SK-N-SH treated with all-trans-retinoic acid at 6 μM for 48 hours (cell line): ENCODE measurements at regions not wholly inside any gene's neighbourhood (a gene's known extent, or its start where the extent isn't known, plus 50 kb on each side); places are given as distances from the start of the nearest gene placed in this dataset.
A peak's percentile ranks its signal among the peaks of the same experiment; 100 is the strongest.

Experiments
- ATAC-seq: fragments of 200-7000 bp; cut with Tn5 transposase; 3 replicates; pipeline ENCODE4 v1.9.1; 2020; ENCODE audit warnings: mild to moderate bottlenecking, moderate library complexity
- ARNTL ChIP-seq: fragments of 450-650 bp; formaldehyde crosslinking; IDR thresholded peaks from 2 replicates; pipeline ENCODE4 v1.5.0; 2020; ENCODE audit warnings: low read depth, mild to moderate bottlenecking, moderate library complexity, borderline replicate concordance
- BACH2 ChIP-seq: fragments of 250-450 bp; sonication (Bioruptor Pico); IDR thresholded peaks from 2 replicates; pipeline ENCODE4 v1.9.0; 2021; ENCODE audit warnings: mild to moderate bottlenecking, borderline replicate concordance
- CSDC2 ChIP-seq: fragments of 250-450 bp; sonication (Bioruptor Pico); IDR thresholded peaks from 2 replicates; pipeline ENCODE4 v1.5.0; 2020; ENCODE audit warnings: mild to moderate bottlenecking, moderate library complexity
- ESRRG ChIP-seq: fragments of 250-450 bp; sonication (Bioruptor Pico); IDR thresholded peaks from 2 replicates; pipeline ENCODE4 v1.6.1; 2021; ENCODE audit warnings: mild to moderate bottlenecking
- GLIS3 ChIP-seq: fragments of 250-450 bp; sonication (Bioruptor Pico); IDR thresholded peaks from 2 replicates; pipeline ENCODE4 v1.5.0; 2020; ENCODE audit warnings: mild to moderate bottlenecking, moderate library complexity
- ISL1 ChIP-seq: fragments of 250-450 bp; sonication (Bioruptor Pico); IDR thresholded peaks from 2 replicates; pipeline ENCODE4 v2.1.2; 2022; ENCODE audit warnings: mild to moderate bottlenecking, moderate library complexity
- PPARA ChIP-seq: fragments of 250-450 bp; sonication (Bioruptor Pico); IDR thresholded peaks from 2 replicates; pipeline ENCODE4 v1.5.0; 2020; ENCODE audit warnings: mild to moderate bottlenecking, borderline replicate concordance
- RARB ChIP-seq: fragments of 250-450 bp; sonication (Bioruptor Pico); IDR thresholded peaks from 2 replicates; pipeline ENCODE4 v1.8.0; 2021; ENCODE audit warnings: mild to moderate bottlenecking, moderate library complexity
- SNAI2 ChIP-seq: fragments of 250-450 bp; sonication (Bioruptor Pico); IDR thresholded peaks from 2 replicates; pipeline ENCODE4 v1.5.0; 2020; ENCODE audit warnings: mild to moderate bottlenecking, moderate library complexity
- TCF4 ChIP-seq: fragments of 250-450 bp; sonication (Bioruptor Pico); IDR thresholded peaks from 2 replicates; pipeline ENCODE4 v1.8.0; 2021; ENCODE audit warnings: mild to moderate bottlenecking, moderate library complexity, borderline replicate concordance
- ZFP3 ChIP-seq: fragments of 250-450 bp; sonication (Bioruptor Pico); IDR thresholded peaks from 2 replicates; pipeline ENCODE4 v1.5.0; 2020; ENCODE audit warnings: mild to moderate bottlenecking, moderate library complexity
- ZNF565 ChIP-seq: fragments of 450-650 bp; formaldehyde crosslinking; conservative IDR thresholded peaks from 2 replicates; pipeline ENCODE4 v1.5.0; 2020; ENCODE audit warnings: low read depth, mild to moderate bottlenecking, moderate library complexity
- ZNF70 ChIP-seq: fragments of 450-650 bp; formaldehyde crosslinking; IDR thresholded peaks from 2 replicates; pipeline ENCODE4 v1.5.0; 2020; ENCODE audit warnings: mild to moderate bottlenecking, moderate library complexity
- ZNF8 ChIP-seq: fragments of 450-650 bp; formaldehyde crosslinking; IDR thresholded peaks from 2 replicates; pipeline ENCODE4 v1.5.0; 2020; ENCODE audit warnings: mild to moderate bottlenecking, moderate library complexity
- TF ChIP-seq, protein P1 (sequence below): fragments of 250-450 bp; sonication (Bioruptor Pico); IDR thresholded peaks from 2 replicates; pipeline ENCODE4 v1.8.0; 2020; ENCODE audit warnings: mild to moderate bottlenecking, moderate library complexity, borderline replicate concordance
- TF ChIP-seq, protein P2 (sequence below): fragments of 250-450 bp; sonication (Bioruptor Pico); IDR thresholded peaks from 2 replicates; pipeline ENCODE4 v1.5.1; 2020; ENCODE audit warnings: low read depth, mild to moderate bottlenecking, moderate library complexity
- TF ChIP-seq, protein P3 (sequence below): fragments of 250-450 bp; sonication (Bioruptor Pico); IDR thresholded peaks from 2 replicates; pipeline ENCODE4 v1.5.0; 2020; ENCODE audit warnings: mild to moderate bottlenecking, moderate library complexity
- TF ChIP-seq, protein P4 (sequence below): fragments of 250-450 bp; sonication (Bioruptor Pico); IDR thresholded peaks from 2 replicates; pipeline ENCODE4 v1.5.1; 2021; ENCODE audit warnings: mild to moderate bottlenecking, moderate library complexity

DNA sequence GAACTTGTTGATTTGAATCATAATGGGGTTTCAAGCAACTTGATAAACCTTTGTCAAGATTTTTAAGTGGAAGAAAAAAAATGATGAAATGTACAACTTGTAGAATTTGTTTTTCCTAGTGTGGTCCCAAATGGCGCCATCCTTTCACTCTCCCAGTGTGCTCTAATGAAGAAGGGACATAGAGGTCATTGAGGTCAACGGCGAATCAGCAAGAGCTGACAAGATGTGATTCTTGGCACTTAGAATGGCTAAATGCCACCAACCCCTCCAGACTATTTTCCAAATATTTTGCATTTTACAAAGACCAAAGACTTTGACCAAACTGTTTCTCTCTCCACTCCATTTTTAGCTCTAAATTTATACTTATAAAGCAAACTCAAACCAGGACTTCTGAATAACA lies 320.2 kb upstream of the MME start (continued):
- no peak for TF ChIP-seq ZNF70
- no peak for TF ChIP-seq ZFP3 (CRISPR knock-in tag)
- TF ChIP-seq, protein P1, sequence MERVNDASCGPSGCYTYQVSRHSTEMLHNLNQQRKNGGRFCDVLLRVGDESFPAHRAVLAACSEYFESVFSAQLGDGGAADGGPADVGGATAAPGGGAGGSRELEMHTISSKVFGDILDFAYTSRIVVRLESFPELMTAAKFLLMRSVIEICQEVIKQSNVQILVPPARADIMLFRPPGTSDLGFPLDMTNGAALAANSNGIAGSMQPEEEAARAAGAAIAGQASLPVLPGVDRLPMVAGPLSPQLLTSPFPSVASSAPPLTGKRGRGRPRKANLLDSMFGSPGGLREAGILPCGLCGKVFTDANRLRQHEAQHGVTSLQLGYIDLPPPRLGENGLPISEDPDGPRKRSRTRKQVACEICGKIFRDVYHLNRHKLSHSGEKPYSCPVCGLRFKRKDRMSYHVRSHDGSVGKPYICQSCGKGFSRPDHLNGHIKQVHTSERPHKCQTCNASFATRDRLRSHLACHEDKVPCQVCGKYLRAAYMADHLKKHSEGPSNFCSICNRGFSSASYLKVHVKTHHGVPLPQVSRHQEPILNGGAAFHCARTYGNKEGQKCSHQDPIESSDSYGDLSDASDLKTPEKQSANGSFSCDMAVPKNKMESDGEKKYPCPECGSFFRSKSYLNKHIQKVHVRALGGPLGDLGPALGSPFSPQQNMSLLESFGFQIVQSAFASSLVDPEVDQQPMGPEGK (CRISPR knock-in tag) = no peak

DNA sequence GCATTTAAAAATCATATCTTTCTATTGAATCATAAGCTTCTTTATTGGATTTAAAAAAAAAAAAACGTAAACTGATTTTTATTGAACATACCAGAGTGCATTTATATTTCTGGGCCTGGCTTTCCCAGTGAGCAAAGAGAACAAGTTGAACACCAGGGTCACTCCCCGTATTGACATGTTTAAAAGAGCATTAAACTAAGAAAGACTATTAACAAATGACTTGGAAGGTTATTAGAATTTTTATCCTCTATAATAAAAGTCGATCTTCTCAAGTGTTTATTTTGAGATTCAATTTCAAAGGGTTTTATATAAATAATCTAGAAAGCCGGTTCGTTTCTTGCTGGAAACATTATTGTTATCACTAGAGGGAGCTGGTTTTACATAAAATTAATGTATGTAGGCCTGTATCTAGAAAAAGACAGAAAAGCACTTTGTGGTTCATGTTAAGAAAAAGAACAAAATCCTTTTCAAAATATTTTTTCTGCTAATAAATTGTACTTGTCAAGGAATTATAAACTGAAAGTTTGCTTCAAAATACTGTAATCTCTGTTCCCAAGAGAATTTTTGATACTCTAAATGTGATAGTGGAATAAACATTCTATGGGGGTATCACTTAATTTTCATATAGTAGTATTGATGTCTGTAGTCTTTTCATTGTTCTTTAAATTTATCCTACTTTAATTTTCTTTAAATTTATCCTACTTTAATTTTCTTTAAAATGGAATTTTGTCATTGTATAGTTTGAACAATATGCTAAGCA lies 321.8 kb upstream of the MME start:
- no peak for TF ChIP-seq ISL1 (CRISPR knock-in tag)
- TF ChIP-seq RARB (CRISPR knock-in tag) = no peak
- no peak for TF ChIP-seq TCF4 (CRISPR knock-in tag)
- TF ChIP-seq, protein P2, sequence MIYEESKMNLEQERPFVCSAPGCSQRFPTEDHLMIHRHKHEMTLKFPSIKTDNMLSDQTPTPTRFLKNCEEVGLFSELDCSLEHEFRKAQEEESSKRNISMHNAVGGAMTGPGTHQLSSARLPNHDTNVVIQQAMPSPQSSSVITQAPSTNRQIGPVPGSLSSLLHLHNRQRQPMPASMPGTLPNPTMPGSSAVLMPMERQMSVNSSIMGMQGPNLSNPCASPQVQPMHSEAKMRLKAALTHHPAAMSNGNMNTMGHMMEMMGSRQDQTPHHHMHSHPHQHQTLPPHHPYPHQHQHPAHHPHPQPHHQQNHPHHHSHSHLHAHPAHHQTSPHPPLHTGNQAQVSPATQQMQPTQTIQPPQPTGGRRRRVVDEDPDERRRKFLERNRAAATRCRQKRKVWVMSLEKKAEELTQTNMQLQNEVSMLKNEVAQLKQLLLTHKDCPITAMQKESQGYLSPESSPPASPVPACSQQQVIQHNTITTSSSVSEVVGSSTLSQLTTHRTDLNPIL (CRISPR knock-in tag) = no peak
- TF ChIP-seq BACH2 (CRISPR knock-in tag) = no peak
- no peak for TF ChIP-seq ESRRG
- TF ChIP-seq ARNTL (CRISPR knock-in tag) = no peak
- no peak for TF ChIP-seq GLIS3
- peak; percentile 88 for ATAC-seq

DNA sequence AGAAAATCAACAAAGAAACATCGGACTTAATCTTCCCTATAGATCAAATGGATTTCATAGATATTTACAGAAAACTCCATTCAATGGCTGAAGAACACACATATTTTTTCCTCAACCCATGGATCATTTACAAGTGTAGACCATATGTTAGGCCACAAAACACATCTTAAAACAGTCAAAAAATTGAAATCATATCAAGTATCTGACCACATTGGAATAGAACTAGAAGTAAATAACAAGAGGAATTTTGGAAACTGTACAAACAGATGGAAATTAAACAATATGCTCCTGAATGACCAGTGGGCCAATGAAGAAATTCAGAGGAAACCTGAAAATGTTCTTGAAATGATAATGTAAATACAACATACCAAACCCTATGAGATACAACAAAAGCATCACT lies 323.1 kb upstream of the GPR149 start:
- TF ChIP-seq BACH2 (CRISPR knock-in tag) = no peak
- TF ChIP-seq CSDC2 = no peak
- TF ChIP-seq TCF4 (CRISPR knock-in tag) = no peak
- TF ChIP-seq, protein P3, sequence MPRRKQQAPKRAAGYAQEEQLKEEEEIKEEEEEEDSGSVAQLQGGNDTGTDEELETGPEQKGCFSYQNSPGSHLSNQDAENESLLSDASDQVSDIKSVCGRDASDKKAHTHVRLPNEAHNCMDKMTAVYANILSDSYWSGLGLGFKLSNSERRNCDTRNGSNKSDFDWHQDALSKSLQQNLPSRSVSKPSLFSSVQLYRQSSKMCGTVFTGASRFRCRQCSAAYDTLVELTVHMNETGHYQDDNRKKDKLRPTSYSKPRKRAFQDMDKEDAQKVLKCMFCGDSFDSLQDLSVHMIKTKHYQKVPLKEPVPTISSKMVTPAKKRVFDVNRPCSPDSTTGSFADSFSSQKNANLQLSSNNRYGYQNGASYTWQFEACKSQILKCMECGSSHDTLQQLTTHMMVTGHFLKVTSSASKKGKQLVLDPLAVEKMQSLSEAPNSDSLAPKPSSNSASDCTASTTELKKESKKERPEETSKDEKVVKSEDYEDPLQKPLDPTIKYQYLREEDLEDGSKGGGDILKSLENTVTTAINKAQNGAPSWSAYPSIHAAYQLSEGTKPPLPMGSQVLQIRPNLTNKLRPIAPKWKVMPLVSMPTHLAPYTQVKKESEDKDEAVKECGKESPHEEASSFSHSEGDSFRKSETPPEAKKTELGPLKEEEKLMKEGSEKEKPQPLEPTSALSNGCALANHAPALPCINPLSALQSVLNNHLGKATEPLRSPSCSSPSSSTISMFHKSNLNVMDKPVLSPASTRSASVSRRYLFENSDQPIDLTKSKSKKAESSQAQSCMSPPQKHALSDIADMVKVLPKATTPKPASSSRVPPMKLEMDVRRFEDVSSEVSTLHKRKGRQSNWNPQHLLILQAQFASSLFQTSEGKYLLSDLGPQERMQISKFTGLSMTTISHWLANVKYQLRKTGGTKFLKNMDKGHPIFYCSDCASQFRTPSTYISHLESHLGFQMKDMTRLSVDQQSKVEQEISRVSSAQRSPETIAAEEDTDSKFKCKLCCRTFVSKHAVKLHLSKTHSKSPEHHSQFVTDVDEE (CRISPR knock-in tag) = no peak
- TF ChIP-seq ZNF565 = no peak
- TF ChIP-seq GLIS3 = no peak
- TF ChIP-seq ISL1 (CRISPR knock-in tag) = no peak
- TF ChIP-seq ZNF8 (CRISPR knock-in tag) = no peak
- TF ChIP-seq ARNTL (CRISPR knock-in tag) = no peak
- no peak for TF ChIP-seq RARB (CRISPR knock-in tag)
- TF ChIP-seq, protein P4, sequence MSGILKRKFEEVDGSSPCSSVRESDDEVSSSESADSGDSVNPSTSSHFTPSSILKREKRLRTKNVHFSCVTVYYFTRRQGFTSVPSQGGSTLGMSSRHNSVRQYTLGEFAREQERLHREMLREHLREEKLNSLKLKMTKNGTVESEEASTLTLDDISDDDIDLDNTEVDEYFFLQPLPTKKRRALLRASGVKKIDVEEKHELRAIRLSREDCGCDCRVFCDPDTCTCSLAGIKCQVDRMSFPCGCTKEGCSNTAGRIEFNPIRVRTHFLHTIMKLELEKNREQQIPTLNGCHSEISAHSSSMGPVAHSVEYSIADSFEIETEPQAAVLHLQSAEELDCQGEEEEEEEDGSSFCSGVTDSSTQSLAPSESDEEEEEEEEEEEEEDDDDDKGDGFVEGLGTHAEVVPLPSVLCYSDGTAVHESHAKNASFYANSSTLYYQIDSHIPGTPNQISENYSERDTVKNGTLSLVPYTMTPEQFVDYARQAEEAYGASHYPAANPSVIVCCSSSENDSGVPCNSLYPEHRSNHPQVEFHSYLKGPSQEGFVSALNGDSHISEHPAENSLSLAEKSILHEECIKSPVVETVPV (CRISPR knock-in tag) = no peak
- ATAC-seq = no peak

DNA sequence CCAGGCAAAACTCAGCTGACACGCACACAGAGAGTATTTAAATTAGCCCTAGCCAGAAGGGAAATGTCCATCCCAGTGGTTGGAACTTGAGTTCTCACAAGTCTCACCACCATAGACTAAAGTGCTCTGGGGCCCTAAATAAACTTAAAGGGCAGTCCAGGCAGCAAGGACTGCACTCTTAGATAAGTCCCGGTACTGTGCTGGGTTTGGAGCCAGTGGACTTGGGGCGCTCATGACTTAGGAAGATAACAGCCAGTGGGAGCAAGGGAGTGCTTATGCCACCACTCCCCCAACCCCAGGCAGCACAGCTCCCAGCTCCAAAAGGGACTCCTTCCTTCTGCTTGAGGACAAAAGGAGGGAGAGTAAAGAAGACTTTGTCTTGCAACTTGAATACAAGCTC lies 319.5 kb upstream of the GPR149 start:
- ATAC-seq = no peak
- no peak for TF ChIP-seq ZNF70
- no peak for TF ChIP-seq ZFP3 (CRISPR knock-in tag)
- TF ChIP-seq, protein P1 (CRISPR knock-in tag) = no peak
- no peak for TF ChIP-seq ZNF565
- no peak for TF ChIP-seq SNAI2 (CRISPR knock-in tag)
- no peak for TF ChIP-seq ZNF8 (CRISPR knock-in tag)
- no peak for TF ChIP-seq PPARA (CRISPR knock-in tag)
- TF ChIP-seq ISL1 (CRISPR knock-in tag) = no peak
- no peak for TF ChIP-seq GLIS3
- TF ChIP-seq, protein P2 (CRISPR knock-in tag) = no peak
- TF ChIP-seq, protein P3 (CRISPR knock-in tag) = no peak
- no peak for TF ChIP-seq RARB (CRISPR knock-in tag)
- no peak for TF ChIP-seq ARNTL (CRISPR knock-in tag)
- TF ChIP-seq CSDC2 = no peak
- TF ChIP-seq BACH2 (CRISPR knock-in tag) = no peak
- no peak for TF ChIP-seq TCF4 (CRISPR knock-in tag)
